ENCODE measurements at regions not wholly inside any gene's neighbourhood (a gene's known extent, or its start where the extent isn't known, plus 50 kb on each side); places are given as distances from the start of the nearest gene placed in this dataset.
"Not testable (repeated sequence)": the region's sequence is repeated elsewhere in the genome, so short reads cannot be mapped to it uniquely, and the experiment has no call there.

DNA sequence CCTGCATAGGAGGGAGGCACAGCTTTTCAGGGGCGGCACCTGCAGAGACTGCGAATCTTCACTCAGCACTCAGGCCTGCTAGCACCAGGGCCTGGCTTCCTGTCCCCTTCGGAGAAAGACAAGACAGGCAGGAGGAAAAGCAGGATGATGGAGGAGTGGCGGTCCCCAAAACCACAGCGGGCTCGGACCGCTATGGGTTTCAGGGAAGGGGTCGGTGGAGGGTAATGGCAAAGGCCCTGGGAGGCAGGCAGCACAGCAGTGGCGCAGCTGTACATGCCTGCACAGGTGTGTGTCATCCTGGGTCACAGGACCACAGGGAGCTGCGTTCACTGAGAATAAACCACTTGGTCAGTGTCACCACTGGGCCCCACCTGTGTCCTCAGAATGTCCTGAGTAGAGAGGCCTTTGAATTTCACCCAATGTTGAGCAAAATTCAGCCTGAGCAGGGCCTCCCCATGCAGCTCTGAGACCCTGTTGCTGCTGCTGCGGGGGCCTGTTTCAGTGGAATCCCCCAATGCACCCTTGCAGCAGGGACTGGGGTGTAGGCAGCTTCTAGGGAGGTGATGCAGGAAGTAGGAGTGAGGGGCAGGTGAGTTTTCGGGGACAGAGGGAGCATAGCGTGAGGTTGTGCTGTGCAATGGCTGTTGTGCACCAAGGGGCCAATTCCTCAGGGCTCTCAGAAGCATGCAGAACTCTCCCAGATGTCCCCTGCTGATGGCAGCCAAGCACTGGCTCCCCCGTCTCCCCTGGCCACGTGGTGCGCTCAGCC, 90.6 kb upstream of the PPP2R2D start:
- DNase-seq, result no peak

DNA sequence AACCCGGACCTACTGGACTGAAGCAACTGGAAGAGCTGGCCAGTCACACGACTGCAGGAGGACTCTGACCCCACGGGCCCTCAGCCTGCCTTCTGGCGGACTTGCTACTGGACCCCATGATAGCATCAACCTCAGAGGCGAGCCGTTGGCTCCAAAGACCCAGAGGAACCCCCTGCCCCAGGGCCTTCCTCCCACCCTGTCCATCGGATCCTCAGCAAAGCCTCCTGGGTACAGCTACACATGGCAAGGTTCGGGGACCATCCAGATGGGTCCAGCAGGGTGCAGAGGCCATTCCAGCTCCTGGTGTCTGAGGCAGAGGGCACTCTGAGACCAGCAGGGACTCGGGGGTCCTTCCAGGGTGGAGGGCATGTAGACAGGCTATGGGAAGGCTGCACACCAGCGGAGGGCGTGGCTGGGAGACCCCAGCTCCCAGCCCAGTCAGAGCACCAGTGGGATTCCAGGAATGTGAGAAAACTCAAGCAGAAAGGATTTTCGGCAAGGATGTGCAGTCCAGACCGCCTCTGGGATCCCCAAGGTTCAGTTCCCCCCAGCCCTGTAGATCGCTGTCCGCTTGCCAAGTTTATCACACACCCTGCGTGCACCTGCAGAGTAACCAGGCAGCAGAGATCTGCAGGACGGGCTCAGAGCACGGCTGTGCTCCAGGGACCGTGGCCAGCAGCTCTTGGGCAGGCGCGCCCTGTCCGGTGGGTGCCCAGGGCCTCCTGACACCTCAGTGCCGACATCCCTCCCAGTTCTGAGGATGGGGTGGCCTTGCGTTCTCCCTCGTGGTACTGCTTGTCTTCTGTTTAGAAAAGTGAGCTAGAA, 89.8 kb upstream of the PPP2R2D start:
- DNase-seq, result no peak

DNA sequence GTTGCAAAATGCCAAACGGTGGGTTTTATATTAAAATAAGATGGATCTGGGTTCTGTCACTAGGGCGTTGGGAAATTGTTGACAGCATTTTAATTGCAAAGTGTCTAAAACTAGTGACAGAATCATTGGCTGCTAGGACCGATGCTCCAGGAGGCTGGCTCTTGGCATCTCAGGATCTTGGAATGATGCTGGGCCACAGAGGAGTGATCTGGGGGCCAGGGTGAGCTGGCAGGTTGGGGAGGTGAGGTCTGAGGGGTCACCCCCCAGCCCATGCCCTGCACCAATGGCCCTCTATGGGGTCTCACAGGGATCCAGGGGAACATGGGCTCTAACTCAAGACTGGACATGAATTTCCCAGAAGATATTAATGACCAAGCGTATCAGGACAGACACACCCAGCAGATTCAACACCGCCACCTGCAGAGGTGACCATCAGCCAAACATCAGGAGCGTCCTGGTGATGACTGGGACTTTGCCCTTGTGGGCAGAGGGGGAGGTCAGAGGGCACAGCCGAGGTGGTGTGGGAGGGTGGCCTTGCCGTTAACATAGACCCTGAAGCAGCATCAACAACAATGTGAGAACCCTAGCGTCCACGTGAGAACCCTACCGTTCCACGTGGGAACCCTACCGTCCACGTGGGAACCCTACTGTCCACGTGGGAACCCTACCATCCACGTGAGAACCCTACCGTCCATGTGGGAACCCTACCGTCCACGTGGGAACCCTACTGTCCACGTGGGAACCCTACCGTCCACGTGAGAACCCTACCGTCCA, 89.0 kb upstream of the PPP2R2D start:
- DNase-seq, result no peak

DNA sequence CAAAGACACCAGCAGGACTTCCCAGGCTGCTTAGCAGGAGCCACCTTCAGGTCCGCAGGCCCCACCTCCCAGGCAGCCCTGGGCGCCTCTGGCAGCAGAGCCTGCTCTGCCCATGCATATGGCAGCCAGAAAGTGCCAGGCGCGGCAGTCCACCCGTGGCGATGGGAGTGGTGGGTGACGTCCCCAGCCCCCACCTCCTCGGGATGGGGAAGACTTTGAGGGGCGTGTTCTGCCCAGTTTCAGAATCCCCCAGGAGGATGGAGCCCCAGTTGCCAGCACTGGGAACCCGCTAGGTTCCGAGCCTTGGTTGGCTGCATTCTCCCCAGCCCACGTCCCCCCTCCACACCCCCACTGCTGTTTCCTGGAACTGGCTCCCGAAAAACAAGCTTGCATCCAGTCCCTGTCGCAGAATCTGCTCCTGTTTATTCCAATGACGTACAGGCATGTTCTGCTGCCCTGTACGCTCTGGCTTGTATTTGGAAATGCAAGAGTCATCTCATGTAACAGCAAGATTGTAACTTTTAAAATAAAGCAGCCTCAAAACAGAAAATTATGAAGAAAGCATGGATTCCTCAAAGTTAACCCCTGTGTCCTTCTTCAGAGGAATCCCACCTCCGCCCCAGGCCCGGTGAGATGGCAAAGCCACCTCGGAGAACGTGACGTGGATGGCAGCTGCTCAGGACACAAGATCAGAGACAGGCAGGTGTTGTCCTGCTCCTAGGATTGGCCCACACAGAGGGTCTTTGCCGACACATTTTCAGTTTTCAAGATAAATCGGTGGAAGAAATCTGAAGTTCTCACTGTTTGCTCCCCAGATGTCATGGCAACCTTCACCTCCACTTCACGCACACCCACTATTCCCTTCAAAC, 87.8 kb upstream of the PPP2R2D start:
- no peak for DNase-seq

DNA sequence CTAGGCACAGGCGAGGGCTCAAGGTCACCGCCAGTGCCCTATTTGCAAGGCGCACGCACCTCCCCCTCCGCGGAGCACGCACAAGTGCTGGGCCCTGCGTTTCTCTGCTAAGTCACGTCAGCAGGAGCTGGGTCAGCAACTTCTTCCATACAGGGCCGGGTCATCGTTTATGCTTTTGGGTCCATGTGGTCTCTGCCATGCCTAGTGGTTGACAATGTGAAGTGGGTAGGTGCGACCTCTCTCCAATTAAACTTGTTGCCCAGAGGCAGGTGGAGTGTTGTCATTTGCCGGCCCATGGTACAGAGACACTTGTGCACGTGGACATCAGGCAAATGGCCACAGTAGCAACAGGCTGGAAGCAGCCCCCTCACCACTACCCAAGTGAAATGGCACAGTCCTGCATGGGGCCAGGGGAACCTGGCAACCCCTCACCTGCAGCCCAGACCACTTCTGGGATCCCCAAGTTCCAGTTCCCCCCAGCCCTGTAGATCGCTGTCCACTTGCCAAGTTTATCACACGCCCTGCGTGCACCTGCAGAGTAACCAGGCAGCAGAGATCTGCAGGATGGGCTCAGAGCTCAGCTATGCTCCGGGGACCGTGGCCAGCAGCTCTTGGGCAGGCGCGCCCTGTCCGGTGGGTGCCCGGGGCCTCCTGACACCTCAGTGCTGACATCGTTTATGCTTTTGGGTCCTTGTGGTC, 86.1 kb upstream of the PPP2R2D start:
- DNase-seq, result no peak

DNA sequence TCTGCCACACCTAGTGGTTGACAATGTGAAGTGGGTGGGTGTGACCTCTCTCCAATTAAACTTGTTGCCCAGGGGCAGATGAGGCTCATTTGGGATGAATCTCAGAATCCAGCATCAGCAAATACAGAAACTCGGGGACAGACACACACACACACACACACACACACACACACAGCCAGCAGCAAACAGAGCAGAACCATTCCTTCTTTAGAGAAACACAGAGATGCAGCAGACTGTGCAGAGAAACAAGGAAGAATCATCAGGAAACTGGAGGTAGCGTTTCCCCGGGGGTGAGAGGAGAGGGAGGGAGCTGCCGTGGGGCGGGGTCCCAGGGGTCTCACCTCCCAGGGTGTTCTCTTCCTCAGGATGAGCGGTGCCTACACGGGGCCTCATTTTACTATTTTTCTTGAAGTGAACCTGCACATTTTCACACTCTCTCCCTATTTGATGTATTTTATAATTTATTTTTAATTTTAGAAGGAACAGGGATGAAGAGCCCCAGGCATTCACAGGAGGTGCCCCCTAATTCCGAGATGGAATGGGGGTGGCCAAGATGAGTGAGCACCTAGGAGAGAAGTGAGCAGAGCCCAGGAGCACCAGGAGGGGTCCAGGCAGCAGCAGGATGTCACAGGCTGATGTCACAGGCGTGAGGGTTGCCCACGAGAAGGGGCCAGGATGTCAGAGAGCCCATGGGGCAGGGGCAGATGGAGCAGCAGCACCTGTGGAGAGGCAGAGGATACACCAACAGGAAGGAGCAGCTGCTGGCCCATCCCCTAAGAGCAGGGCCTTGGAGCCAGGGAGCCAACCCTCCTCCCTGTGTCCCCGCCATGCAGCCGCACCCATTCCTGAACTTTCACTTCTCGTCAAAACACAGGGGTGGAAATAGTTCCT, 85.3 kb upstream of the PPP2R2D start:
- DNase-seq, result no peak

DNA sequence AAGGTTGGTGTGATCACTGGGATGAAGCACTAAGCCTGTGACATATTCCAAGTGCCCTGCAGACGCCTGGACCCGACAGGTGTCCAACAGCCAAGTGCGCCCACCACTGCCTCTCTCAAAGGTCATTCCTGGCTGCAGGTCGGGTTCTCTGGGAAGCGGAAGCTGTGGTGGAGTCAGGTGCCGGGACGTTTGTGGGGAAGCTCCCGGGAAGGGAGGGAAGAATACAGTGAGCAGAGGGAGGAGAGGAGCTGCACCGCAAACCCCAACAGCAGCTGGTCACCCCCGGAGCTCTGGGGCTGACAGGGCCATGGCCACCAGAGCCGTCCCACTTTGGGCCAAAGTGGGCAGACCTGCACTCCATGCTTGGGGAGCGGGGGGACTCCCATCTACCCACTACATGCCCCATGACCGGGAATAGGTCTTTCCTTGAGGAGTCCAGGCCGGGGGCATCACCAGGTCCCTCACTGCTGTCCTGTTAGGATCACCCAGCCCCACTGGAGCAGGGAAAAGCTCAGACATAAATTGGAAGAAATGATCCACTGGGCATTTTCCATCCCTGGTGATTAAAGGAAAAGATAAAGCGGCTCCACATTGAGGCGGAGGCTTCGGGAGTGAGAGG, 84.5 kb upstream of the PPP2R2D start:
- DNase-seq, result no peak

DNA sequence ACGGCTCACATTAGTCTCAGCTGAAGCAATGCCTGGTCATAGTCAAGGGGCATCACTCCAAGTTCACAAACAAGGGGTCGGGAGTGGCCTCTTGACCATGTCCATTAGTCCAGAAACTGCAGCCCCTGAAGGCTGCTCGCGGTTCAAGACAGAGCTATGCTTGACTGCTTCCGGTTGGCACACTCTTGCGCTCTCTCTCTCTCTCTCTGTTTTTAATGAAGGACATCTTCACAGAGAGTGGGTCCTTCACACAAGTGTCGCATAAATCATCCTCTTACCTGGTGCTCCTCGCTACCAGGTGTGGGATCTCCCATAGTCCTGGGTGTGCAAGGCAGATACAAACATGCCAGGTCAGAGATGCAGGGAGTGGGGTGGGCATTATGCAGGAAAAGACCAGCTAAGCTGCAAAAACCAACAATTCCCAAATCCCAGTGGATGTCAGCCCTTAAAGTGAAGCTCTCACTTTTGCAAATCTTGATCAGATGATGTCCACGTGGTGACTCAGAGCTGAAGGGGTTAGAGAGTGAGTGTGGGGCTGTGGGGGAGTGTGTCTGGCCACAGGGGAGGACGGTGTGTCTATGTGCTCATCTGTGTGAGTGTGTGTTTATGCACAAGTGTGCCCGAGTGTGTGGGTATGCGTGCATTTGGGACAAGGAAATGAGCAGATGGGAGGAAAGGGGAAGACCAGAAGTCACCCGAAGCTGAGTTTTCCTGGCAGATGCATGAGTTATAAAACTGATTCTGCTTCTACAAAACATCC, 83.7 kb upstream of the PPP2R2D start:
- no peak for DNase-seq

DNA sequence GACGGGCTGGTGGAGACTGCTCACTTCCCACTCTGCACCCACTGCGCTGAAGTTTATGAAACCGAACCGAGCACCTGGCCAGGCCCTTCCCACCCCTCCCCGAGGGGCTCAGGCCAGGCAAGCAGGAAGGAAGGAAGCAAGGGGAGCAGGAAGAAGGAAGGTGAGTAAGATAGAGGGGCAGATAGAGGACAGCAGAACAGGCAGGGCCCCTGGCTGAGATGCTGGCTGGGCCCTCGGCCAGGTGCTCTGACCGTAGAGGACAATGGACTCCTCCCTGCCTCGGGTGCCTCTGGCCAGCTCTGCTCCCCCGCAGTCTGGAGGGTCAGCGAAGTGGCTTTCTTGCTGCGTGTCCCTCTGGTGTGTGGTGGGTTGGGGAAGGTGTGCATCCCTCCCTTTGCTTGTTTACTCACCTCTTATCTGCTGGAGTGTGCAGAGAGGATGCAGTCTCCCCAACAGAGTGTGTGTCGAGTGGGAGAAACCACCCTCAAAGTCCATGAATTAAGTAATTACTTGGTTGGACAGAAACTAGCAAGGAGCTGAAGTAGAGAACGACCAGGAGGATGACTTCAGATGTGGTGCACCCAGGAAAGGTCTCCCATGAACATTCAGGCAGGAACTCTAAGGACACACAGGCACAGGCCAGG, 82.8 kb upstream of the PPP2R2D start:
- DNase-seq, result no peak

DNA sequence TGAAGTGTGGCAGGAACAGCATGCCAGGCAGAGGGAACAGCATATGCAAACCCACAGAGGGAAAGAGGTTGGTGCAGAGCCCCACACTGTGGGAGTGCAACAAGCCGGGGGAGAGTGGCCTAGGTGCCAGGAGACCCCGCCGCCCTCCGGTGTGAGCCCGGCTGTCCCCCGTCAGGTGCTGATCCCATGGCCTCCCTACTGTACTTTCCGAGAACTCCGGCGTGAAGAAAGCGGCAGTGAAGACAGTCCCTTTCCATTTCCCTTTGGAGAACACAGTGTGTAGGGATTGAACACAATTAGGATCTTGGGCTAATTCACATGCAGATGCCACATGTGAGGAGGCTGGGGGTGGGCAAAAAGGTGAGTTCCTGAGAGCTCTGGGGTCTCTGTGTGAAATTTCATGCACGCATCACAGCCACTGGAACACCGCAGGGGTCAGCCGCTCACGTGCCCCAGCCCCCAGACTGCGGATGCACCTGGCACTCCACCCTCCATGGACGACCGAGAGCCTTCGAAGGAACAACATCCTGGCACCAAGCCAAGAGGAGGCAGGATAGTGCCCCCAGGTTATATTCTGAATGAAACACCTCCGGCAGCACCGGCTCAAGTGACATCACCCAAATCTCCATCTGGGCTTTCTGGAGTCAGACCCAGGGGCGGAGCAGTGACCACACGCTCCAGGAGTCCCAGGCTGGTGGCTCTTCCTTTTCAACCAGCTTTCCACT, 82.1 kb upstream of the PPP2R2D start:
- no peak for DNase-seq

DNA sequence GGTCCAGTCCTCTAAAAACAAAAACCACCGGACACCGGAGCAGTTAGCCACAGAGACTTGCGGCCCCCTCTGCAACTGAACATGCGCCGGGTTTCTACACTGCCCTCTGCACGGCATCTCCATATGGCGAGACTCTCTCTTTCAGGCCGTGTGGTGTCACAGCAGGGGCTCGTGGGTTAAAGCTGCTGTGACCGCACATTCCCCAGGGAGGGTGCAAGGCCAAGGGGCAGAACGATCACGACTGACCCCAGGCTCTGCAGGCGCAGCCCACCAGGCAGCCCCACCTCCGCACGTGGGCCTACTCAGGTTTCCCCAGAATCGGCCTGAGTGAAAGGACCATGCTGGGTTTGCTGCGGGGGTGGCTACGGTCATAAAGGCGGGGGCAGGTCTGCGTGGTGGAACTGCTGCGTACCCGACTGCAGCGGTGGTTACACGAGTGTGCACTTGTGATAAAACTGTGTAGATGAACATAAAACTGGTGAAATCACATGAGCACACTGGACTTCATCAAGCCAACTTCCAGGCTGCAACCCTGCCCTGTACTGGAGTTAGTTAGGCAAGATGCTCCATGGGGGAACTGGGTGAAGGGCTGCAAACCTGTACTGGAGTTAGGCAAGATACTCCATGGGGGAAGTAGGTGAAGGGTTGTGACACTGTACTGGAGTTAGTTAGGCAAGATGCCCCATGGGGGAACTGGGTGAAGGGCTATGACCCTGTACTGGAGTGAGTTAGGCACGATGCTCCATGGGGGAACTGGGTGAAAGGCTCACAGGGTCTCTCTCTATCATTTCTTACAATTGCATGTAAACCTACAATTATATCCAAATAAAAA, 81.4 kb upstream of the PPP2R2D start:
- no peak for DNase-seq

DNA sequence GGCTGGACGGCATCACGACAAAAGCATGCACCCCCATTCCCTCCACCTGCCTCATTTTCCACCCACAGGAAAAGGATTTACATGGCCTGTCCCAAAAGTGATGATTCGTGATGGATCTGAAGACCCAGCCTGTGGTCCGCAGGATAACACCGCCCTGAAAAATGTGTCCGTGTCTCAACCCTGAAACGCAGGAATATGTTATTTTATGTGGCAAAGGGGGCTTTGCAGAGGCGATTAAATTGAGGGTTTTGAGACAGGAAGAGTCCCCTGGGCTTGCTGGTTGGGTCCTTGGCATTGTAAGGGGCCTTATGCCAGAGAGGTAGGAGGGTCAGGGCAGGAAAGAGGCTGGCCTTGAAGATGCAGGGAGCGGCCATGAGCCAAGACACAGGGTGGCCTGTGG, 80.2 kb upstream of the PPP2R2D start:
- DNase-seq, result no peak

DNA sequence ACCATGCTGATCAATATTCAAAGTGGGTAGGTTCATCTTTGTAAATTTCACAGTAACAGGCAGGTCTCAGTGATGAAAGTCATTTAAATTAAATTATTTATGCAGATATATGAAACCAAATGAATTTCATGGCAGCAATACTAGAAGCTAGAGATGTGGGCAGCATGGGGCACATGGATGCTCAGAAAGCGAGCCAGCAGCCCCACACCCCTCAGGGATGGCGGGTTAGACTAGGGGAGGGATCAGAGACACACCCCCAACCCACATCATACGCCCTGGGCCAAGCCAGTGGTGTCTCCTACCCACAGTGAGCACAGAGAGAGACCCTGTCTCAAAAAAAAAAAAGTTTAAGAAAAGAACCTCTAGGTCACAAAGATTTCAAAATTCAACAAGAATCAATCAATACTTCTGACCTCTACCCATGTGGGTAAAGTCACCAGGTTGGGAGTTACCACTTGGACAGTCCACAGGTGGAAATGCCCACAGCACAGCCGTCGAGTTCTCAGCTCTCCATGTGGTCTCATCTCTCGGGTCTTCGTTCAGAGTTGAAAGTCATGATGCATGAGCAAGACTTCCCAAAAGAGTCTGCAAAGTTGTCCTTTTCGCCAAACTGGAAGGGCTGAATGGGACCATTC, 79.3 kb upstream of the PPP2R2D start:
- DNase-seq, result no peak

DNA sequence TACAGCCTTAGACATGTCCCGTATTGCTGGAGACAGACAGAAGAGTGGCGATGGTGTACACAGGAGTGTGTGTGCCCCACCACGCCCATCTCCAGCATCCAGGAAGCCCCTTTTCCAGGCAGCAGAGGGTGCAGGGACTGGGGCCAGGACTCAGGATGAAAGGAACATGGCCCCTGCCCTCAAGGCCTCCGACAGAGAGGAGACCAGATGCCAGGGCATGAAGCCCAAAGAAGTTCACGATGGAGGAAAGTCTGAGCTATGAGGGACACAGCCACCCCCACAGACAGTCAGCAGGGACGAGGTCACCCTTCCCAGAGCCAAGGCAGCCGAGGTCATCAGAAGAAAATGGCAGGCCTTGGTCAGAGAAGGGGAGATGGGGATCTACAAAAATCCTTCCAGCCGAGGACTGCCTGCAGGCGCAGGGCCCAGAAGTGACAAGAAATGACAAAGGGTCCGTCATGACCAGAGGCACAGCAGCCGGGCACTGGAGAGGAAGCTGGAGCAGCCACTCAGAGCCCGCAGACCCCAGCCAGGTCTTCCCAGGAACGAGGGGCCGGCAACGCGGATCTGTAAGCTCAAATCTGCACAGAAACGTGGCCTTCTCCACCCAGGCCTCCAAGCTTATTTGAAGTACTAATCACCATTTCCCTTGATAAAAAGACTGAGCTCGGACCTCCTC, 78.7 kb upstream of the PPP2R2D start:
- DNase-seq, result no peak

DNA sequence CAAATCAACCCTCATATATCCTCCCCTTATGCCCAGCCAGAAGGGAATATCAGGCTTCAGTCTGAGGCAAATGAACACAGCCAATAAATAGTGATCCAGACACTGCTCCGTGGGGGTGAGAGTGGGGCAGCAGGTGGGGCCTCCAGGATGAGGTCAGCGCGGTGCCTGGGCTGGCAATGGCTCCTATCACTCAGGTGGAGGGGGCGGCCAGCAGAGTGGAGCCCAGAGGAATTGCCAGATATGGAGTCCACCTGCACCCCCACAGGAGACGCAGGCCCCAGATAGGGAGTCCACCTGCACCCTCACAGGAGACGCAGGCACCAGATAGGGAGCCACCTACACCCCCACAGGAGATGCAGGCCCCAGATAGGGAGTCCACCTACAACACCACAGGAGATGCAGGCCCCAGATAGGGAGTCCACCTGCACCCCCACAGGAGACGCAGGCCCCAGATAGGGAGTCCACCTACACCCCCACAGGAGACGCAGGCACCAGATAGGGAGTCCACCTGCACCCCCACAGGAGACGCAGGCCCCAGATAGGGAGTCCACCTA, 78.0 kb upstream of the PPP2R2D start:
- DNase-seq, result no peak

DNA sequence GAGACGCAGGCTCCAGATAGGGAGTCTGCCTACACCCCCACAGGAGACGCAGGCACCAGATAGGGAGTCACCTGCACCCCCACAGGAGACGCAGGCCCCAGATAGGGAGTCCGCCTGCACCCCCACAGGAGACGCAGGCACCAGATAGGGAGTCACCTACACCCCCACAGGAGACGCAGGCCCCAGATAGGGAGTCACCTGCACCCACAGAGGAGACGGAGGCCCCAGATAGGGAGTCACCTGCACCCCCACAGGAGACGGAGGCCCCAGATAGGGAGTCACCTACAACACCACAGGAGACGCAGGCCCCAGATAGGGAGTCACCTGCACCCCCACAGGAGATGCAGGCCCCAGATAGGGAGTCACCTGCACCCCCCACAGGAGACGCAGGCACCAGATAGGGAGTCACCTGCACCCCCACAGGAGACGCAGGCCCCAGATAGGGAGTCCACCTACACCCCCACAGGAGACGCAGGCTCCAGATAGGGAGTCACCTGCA, 77.2 kb upstream of the PPP2R2D start:
- not testable (repeated sequence) for DNase-seq

Data from stimulated activated CD4-positive, alpha-beta T cell treated with anti-CD3 and anti-CD28 coated beads, Interleukin-4, amount 100 ng/mL, for 1 hour (primary cell).